G401.6 (cell line): ENCODE measurements at regions not wholly inside any gene's neighbourhood (a gene's known extent, or its start where the extent isn't known, plus 50 kb on each side); places are given as distances from the start of the nearest gene placed in this dataset.
"Not testable (repeated sequence)": the region's sequence is repeated elsewhere in the genome, so short reads cannot be mapped to it uniquely, and the experiment has no call there.

ENCODE experiments used
- FAIRE-seq: peaks from 2 replicates; lab custom pipeline; 2012; peaks lifted over from hg19 to GRCh38; lab: Jason Lieb, UNC

DNA sequence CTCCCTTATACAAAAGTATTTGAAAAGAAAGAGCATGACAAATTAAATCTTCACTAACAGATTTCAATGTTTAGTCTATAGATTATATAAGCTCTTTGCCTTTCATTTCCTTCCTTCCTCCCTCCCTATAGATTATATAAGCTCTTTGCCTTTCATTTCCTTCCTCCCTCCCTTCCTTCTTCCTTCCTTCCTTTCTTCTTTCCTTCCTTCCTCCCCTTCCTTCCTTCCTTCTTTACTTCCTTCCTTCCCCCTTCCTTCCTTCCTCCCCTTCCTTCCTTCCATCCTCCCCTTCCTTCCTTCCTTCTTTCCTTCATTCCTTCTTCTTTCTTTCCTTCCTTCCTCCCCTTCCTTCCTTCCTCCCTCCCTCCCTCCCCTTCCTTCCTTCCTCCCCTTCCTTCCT, 209.8 kb upstream of the CBLB start:
- FAIRE-seq = no peak

DNA sequence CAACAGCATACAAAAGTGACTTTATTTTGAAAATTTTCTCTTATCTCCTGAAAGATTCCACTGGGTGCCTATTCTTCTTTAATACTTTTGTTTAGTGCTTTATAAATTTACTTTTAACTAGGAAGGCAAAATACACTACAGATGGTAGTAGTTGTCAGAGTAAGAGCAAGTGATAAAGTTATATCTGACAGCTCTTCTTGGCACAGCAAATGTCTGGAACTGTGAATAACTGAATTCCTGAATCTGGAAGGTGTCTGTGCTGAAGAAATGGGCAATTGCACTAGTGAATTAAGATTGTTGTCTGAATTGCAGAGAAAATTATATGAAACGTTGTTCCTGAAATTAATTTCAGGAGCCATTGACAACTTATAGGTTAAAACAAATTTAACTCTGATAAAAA, 213.8 kb upstream of the CBLB start:
- no peak for FAIRE-seq

GRCh38 chr3:106083207-106083606, 214.4 kb upstream of the CBLB start:
- no peak for FAIRE-seq

DNA sequence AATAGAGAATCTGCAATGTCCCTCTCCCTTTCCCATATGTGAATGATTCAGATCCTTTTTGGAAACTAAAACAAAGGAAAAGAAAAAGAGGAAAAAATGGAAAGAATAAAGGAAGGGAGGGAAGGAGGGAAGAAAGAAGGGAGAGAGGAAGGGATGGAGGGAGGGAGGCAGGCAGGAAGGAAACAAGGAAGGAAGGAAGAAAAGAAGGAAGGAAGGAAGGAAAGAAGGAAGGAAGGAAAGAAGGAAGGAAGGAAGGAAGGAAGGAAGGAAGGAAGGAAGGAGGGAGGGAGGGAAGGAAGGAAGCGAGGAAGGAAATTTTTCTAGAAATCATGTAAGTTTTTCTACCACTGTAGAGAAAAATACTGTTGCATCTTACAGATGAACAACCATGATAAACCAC, 215.0 kb upstream of the CBLB start:
- no peak for FAIRE-seq

DNA sequence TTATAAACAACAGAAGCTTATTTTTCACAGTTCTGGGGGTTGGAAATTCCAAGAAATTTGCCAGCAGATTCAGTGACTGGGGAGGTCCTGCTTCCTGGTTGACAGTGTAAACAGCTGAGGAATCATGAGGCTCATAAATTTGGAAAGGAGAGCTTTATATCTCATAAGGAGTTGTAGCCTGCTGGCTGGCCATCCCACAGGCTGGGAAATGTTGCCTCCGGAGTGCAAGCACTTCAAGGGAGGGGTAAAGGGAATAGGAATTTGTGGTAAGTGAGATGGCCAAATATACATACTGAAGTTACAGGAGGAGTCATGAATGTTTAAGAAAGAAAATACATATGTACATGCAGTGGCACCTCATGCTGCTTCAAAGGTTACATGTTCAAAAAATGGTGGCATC, 217.2 kb upstream of the CBLB start:
- FAIRE-seq = no peak

- no peak for FAIRE-seq
Measured at GRCh38 chr3:106086636-106087035, 217.8 kb upstream of the CBLB start.

DNA sequence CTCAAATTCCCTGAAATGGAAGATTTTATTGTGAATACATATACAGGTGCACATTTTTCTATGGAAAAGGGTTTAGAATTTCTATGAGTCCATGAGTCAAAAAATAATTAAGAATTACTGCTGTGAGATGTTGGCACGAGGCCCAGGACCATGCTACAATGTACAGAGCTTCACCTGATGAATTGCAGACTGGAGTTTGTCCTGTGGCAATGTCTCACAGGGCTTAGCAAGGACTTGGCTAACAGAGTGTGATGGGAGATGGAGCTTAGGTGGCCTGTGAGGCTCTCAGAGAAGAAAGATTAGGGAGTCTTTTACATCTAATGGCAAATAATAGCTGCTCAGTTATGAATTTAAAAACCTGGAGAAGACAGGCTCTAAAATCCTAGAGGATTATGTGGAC, 219.5 kb upstream of the CBLB start:
- FAIRE-seq = no peak

GRCh38 chr3:106088899-106089298, 220.1 kb upstream of the CBLB start:
- no peak for FAIRE-seq

GRCh38 chr3:106089806-106090205, 221.0 kb upstream of the CBLB start:
- FAIRE-seq = no peak

- FAIRE-seq = peak; percentile 47
Measured at GRCh38 chr3:106092792-106093191, 224.0 kb upstream of the CBLB start.

- no peak for FAIRE-seq
Measured at GRCh38 chr3:106093616-106094015, 224.8 kb upstream of the CBLB start.

DNA sequence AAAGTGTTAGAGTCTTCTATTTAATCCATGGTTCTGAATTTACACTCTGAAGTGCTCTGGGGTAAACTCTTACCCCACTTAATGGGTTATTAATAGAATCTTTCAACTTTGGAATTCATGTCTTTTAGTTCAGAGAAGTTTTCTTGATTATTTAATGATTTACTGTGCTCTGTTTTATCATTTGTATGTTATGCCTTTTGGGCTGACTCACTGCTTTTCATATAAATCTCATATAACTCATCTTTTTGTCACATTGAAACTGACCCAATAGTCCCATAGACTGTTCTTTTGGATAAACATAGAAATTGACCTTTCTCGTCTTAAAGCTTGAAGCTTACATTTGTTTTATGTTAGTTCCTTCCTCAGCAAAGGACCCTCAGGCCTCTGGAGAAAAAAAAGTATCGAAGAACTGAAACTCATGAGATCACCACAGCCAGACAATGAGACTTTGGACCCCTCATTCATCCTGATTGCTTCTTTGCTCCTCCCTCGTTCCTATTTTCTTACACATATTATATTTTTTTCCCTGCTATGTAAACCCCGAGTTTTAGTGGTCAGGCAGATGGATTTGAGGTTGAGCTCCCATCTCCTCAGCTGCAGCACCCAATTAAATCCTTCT, 229.1 kb upstream of the CBLB start:
- no peak for FAIRE-seq

DNA sequence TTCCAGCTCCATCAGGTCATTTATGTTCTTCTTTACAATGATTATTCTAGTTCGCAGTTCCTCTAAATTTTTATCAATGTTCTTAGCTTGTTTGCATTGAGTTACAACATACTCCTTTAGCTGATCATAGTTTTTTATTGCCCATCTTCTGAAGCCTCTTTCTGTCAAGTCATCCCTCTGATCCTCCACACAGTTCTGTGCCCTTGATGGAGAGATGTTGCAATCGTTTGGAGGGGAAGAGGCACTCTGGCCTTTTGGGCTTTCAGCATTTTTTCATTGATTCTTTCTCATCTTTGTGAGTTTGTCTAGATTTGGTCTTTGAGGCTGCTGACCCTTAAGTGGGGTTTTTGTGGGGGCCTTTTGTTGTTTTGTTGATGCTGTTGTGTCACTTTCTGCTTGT, 234.6 kb upstream of the CBLB start:
- FAIRE-seq = no peak

DNA sequence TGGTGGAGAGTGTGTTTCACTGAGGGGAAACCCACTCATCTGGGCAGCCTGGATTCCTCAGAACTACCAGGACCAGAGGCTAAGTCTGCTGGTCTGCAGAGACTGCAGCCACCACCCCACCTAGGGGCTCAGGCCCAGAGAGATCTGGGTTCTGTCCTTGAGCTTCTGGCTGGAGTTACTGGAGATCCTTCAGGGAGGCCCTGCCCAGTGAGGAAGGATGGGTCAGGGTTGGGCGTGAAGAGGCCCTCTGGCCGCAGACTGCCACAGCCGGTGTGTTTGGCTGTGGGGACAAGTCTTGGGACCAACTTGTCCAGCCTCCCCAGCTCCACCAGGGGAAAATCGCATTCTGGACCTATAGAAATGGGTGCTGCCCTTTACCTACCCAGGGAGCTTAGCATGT, 235.3 kb upstream of the CBLB start:
- FAIRE-seq = no peak

DNA sequence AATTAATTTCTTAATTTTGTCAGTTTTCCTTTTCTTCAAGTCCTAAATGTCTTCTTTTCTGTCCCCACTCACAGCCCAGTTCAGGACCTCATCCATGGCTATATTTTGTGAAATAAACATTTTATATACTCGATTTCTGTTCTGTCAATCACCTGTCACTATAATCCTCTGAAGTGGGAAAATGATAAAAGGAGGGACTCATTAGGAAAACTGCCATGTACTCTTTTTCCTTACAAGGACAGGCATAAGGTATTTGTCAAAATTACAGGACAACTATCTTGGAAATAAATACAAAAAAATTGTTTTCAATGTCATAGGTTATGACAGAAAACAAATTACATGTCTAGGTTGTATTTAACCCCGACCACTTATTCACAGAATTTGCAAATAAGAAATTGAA, 240.1 kb upstream of the CBLB start:
- FAIRE-seq = no peak

GRCh38 chr3:106112561-106112960, 243.7 kb upstream of the CBLB start:
- not testable (repeated sequence) for FAIRE-seq

- FAIRE-seq = no peak
Measured at GRCh38 chr3:106113747-106114146, 244.9 kb upstream of the CBLB start.

GRCh38 chr3:106114220-106114619, 245.4 kb upstream of the CBLB start:
- no peak for FAIRE-seq

DNA sequence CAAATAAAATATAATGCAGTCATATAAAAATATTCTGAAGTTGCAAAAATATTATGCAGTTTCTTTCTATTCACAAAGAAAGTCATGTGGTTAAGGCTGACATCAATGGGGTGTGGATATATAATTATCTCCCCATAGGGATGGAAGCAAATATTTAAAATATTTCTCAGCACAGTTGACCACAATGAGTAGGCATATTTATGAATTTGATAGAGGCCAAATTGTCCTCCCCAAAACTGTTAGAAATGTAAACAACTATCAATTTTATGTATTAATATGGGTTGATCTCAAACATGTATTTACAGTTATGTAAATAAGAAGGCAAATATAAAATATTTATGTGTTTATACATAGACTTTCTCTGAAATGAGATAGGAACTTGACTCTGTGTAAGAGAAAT, 246.0 kb upstream of the CBLB start:
- FAIRE-seq = no peak

- no peak for FAIRE-seq
Measured at GRCh38 chr3:106115557-106115956, 246.7 kb upstream of the CBLB start.

DNA sequence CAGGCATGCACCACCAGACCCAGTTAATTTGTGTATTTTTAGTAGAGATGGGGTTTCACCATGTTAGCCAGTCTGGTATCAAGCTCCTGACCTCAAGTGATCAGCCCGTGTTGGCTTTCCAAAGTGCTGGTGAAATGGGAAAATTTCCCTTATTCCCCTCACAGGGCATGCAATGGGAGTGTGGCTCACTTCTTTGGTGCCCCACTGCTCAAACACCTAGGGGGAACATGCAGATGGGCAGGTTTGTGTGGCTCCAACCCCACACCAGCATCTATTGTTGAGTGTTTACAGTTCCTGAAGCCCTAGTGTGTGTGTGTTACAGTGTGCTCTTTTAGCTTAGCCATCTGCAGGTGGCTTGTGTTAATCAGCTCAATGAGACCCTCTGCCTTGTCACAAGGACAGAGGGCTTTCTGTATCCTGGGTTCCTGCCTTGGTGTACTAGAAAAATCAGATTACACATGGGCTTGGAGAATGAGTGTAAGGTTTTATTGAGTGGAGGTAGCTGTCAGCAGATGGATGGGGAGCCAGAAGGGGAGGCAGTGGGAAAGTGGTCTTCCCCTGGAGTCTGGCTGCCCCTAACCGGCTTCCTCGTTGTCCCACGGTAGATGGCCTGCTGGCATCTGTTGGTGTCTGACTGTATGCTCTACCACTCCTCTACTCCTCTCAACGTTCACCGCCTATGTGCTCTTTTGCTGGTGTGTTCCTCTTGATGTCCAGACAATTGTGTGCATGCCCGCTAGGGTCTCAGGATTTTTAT, 248.1 kb upstream of the CBLB start:
- no peak for FAIRE-seq

GRCh38 chr3:106117490-106117858, 248.7 kb upstream of the CBLB start:
- no peak for FAIRE-seq

GRCh38 chr3:106119614-106120082, 250.8 kb upstream of the CBLB start:
- FAIRE-seq = no peak

- FAIRE-seq = no peak
Measured at GRCh38 chr3:106120356-106120755, 251.5 kb upstream of the CBLB start.
